Stimulated activated naive CD8-positive, alpha-beta T cell treated with anti-CD3 and anti-CD28 coated beads, Interleukin-15, Interleukin-2, amounts not matched to agents 100 ng/mL and 50 ng/mL, for 24 hours (primary cell): ENCODE measurements at regions not wholly inside any gene's neighbourhood (a gene's known extent, or its start where the extent isn't known, plus 50 kb on each side); places are given as distances from the start of the nearest gene placed in this dataset.
A peak's percentile ranks its signal among the peaks of the same experiment; 100 is the strongest.

Source experiments
- H3K27ac Mint-ChIP-seq: one replicate; pipeline ENCODE4 v1.8.0; 2021; ENCODE audit warnings: mild to moderate bottlenecking, mixed read lengths
- H3K27me3 Mint-ChIP-seq: one replicate; pipeline ENCODE4 v1.8.0; 2021; ENCODE audit warnings: mixed read lengths
- H3K36me3 Mint-ChIP-seq: one replicate; pipeline ENCODE4 v1.8.0; 2021; ENCODE audit warnings: low read depth, mixed read lengths
- H3K4me1 Mint-ChIP-seq: one replicate; pipeline ENCODE4 v1.8.0; 2021; ENCODE audit warnings: low read depth, mixed read lengths
- H3K4me3 Mint-ChIP-seq: one replicate; pipeline ENCODE4 v1.8.0; 2021; ENCODE audit warnings: mild to moderate bottlenecking, mixed read lengths
- H3K9me3 Mint-ChIP-seq: one replicate; pipeline ENCODE4 v1.8.0; 2021; ENCODE audit warnings: mixed read lengths

DNA sequence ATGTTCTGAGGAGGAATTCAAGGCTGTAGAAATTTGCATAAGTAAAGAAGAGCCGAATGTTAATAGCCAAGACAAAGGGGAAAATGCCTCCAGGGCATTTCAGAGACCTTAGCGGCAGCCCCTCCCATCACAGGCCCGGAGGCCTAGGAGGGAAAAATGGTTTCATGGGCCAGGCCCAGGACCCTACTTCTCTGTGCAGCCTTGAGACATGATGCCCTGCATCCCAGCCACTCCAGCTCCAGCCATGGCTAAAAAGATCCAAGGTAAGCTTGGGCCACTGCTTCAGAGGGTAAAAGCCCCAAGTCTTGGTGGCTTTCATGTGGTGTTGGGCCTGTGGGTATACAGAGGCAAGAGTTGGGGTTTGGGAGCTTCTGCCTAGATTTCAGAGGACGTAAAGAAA lies 225.7 kb downstream of the ARHGAP12 start:
- Mint-ChIP-seq H3K4me3 (no peak overlapping the region), H3K4me1 (peaks cover 35% of the 10 kb centered on the region), H3K27me3 (no peaks in the 10 kb centered on the region), H3K27ac (no peak overlapping the region), H3K9me3 (no peaks in the 10 kb centered on the region), H3K36me3 (peaks cover 5% of the 10 kb centered on the region)

- Mint-ChIP-seq H3K27ac (no peak overlapping the region), H3K9me3 (no peaks in the 10 kb centered on the region), H3K4me1 (peaks cover 25% of the 10 kb centered on the region), H3K4me3 (no peak overlapping the region), H3K27me3 (no peaks in the 10 kb centered on the region), H3K36me3 (peaks cover 5% of the 10 kb centered on the region)
Observed at GRCh38 chr10:31702005-31702404, 226.6 kb downstream of the ARHGAP12 start.

- Mint-ChIP-seq H3K4me1 (peaks cover 21% of the 10 kb centered on the region), H3K27me3 (no peaks in the 10 kb centered on the region)
Observed at GRCh38 chr10:31701546-31701945, 227.1 kb downstream of the ARHGAP12 start.

GRCh38 chr10:31700181-31700611 lies 228.4 kb downstream of the ARHGAP12 start:
- peaks cover 5% of the 10 kb centered on the region for H3K36me3 Mint-ChIP-seq
- H3K9me3 Mint-ChIP-seq, result no peaks in the 10 kb centered on the region
- no peaks in the 10 kb centered on the region for H3K27me3 Mint-ChIP-seq
- H3K27ac Mint-ChIP-seq, result peak overlapping the region; percentile 34
- H3K4me1 Mint-ChIP-seq, result peaks cover 15% of the 10 kb centered on the region
- H3K4me3 Mint-ChIP-seq, result no peak overlapping the region

More at GRCh38 chr10:31701546-31701945, 227.1 kb downstream of the ARHGAP12 start:
- H3K27ac Mint-ChIP-seq, result no peak overlapping the region
- H3K4me3 Mint-ChIP-seq, result no peak overlapping the region
- H3K9me3 Mint-ChIP-seq, result no peaks in the 10 kb centered on the region
- H3K36me3 Mint-ChIP-seq, result peaks cover 5% of the 10 kb centered on the region

- Mint-ChIP-seq H3K4me3 (no peak overlapping the region), H3K36me3 (peaks cover 5% of the 10 kb centered on the region), H3K9me3 (no peaks in the 10 kb centered on the region), H3K4me1 (peaks cover 15% of the 10 kb centered on the region), H3K27ac (no peak overlapping the region), H3K27me3 (no peaks in the 10 kb centered on the region)
Observed at GRCh38 chr10:31698181-31698830, 230.3 kb downstream of the ARHGAP12 start.

DNA sequence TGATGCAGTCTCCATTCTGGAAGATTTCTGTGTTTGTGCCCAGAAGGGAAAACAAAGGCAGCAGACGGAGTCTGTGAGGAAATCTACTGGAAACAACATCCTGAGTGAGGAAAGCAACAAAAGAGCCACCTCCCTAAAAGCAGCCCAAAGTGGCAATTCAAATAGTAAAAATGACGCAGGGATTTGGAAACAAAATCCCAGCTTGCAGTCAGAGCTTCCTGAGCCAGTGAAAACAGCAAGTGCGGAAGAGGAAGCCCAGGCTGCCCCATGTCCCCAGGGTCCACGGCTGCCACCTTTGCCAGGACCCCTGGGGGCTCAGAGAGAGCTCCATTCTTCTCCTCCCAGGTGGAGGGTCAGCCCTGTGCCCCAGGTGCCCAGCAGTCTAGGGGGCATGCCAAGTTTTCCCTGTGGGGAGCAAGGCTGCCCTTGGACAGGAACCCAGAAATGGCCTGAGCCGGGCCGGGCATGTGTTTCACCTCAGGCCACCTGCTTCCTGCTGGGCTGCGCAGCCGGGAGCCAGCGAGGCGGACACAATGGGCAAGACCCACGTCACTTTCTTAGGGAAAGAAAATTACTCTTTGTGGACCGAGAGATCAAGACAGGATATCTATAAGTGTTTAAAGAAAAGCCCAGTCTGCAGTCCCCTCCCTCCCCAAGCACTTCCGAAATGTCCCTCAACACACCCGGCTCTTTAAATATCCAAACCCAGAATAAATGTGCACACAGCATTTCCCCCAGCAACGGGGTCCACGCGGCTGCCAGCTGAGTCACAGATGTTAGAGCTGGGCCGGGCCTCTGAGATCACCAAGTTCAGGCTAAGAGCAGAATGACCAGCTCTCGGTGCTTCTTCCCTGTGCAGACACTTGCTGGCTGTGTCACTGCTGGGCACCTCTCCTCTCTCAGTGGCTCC lies 231.1 kb downstream of the ARHGAP12 start:
- no peaks in the 10 kb centered on the region for H3K27me3 Mint-ChIP-seq
- no peaks in the 10 kb centered on the region for H3K9me3 Mint-ChIP-seq
- H3K27ac Mint-ChIP-seq, result no peak overlapping the region
- H3K36me3 Mint-ChIP-seq, result peaks cover 4% of the 10 kb centered on the region
- H3K4me1 Mint-ChIP-seq, result peaks cover 14% of the 10 kb centered on the region
- H3K4me3 Mint-ChIP-seq, result no peak overlapping the region

GRCh38 chr10:31694929-31695837 lies 233.4 kb downstream of the ARHGAP12 start:
- no peaks in the 10 kb centered on the region for H3K36me3 Mint-ChIP-seq
- peaks cover 2% of the 10 kb centered on the region for H3K4me1 Mint-ChIP-seq
- no peaks in the 10 kb centered on the region for H3K27me3 Mint-ChIP-seq
- no peak overlapping the region for H3K4me3 Mint-ChIP-seq
- H3K27ac Mint-ChIP-seq, result no peak overlapping the region
- H3K9me3 Mint-ChIP-seq, result peaks cover 5% of the 10 kb centered on the region

DNA sequence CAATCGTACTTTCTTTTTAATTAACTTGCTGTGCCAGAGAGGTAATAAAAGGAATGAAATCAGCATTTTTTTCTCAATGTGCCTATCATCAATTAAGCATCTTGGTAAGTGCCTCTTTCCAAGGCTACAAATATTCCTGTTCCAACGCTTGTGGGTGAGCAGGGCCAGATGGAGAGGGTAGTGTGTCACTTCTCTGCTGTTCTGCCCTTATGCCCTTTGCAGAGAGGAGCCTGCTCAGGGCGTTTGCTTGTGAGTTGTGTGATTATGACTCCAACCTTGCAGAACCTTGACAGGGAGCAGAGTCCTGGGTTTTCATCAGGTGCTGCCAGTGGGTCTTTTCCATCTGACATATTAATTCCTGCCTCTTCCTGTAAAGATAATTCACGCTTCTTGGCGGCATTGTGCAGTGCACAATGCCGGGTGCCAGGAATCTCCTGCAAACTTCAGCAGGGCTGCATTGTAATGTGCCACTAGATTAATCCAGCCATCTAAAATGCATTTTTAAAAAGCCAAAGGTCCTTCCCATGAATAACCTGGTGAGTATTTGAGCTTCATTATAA lies 234.4 kb downstream of the ARHGAP12 start:
- no peaks in the 10 kb centered on the region for H3K4me1 Mint-ChIP-seq
- peaks cover 12% of the 10 kb centered on the region for H3K9me3 Mint-ChIP-seq
- H3K27ac Mint-ChIP-seq, result no peak overlapping the region
- H3K36me3 Mint-ChIP-seq, result no peaks in the 10 kb centered on the region
- H3K27me3 Mint-ChIP-seq, result no peaks in the 10 kb centered on the region
- H3K4me3 Mint-ChIP-seq, result no peak overlapping the region

DNA sequence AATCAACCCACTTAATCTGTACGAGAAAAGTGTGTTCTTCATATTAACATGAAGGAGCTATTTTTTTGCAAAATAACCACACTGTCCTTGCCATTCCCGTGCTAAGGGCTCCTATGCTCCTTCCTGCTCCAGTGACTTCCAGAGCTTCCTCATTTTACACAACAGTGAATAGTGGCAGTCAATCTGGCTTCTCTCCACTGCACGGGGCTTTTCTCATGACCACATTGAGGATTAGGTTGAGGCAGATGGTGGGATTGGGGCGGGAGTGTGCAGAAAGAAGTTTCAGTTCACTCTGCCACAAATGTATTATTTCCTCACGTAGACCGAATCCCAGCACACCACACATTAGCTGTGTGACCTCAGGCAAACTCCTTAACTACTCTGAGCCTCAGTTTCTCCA lies 235.1 kb downstream of the ARHGAP12 start:
- Mint-ChIP-seq H3K4me1 (no peaks in the 10 kb centered on the region), H3K36me3 (no peaks in the 10 kb centered on the region), H3K27ac (no peak overlapping the region), H3K4me3 (no peak overlapping the region), H3K9me3 (peaks cover 17% of the 10 kb centered on the region), H3K27me3 (no peaks in the 10 kb centered on the region)

GRCh38 chr10:31689233-31689632 lies 239.4 kb downstream of the ARHGAP12 start:
- no peaks in the 10 kb centered on the region for H3K36me3 Mint-ChIP-seq
- H3K9me3 Mint-ChIP-seq, result peaks cover 33% of the 10 kb centered on the region
- H3K4me1 Mint-ChIP-seq, result no peaks in the 10 kb centered on the region
- H3K27me3 Mint-ChIP-seq, result no peaks in the 10 kb centered on the region
- no peak overlapping the region for H3K4me3 Mint-ChIP-seq
- H3K27ac Mint-ChIP-seq, result no peak overlapping the region

DNA sequence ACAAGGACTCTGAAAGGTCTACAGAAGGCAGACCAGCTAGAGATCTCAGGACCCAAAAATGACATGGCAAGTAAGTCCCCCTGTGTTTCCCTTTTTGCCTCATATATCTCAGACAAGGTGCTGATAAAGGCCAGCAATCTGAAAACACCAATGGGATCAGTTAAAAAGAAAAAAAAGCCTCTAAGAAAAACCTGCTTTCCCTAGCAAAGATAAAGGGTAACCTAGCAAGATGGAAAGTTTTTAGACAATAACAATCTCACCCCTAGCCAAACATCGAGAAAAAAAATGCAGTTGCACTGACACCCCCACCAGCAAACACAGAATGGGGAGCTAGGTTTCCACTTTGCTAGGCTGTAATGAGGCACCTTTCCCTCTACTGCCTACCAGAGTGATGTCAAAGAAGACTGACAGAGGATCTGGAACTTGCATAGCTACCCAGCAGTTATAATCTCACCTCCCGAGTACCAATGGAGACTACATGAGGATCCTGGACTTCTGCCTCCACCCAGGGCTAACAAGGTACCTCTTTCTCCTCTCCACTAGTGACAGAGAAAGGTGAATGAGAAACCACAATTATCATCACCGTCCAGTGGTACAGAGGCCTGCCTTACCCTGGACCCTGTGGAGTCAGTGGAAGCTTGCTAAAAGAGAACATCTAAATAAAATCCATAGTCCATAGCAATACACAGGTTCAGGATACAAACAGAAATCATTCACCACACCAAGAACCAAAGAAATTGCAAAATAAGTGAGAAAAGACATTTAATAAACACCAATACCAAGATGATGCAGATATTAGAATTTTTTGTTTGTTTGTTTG lies 240.8 kb downstream of the ARHGAP12 start:
- no peaks in the 10 kb centered on the region for H3K36me3 Mint-ChIP-seq
- no peak overlapping the region for H3K27ac Mint-ChIP-seq
- H3K4me1 Mint-ChIP-seq, result no peaks in the 10 kb centered on the region
- no peak overlapping the region for H3K4me3 Mint-ChIP-seq
- no peaks in the 10 kb centered on the region for H3K27me3 Mint-ChIP-seq
- H3K9me3 Mint-ChIP-seq, result peaks cover 38% of the 10 kb centered on the region

- H3K27ac Mint-ChIP-seq, result no peak overlapping the region
Observed at GRCh38 chr10:31686599-31686998, 242.0 kb downstream of the ARHGAP12 start.

DNA sequence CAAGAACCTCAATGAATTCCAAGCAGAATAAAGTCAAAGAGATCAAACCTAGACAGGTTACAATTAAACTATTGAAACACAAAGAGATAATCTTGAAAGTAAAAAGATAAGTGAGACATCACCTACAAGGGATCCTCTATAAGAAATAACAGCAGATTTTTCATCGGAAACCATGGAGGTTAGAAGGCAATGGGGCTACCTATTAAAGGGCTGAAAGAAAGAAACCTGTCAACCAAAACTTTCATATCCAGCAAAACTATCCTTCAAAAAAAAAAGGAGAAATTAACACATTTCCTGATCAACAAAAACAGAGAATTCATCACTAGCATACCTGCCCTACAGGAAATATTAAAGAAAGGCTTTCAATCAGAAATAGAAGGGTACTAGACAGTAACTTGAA lies 244.9 kb downstream of the ARHGAP12 start:
- Mint-ChIP-seq H3K4me1 (no peaks in the 10 kb centered on the region), H3K27ac (no peak overlapping the region), H3K4me3 (no peak overlapping the region), H3K9me3 (peaks cover 37% of the 10 kb centered on the region), H3K36me3 (no peaks in the 10 kb centered on the region), H3K27me3 (peaks cover 3% of the 10 kb centered on the region)

More at GRCh38 chr10:31686599-31686998, 242.0 kb downstream of the ARHGAP12 start:
- no peaks in the 10 kb centered on the region for H3K27me3 Mint-ChIP-seq
- H3K36me3 Mint-ChIP-seq, result no peaks in the 10 kb centered on the region
- peaks cover 51% of the 10 kb centered on the region for H3K9me3 Mint-ChIP-seq
- no peak overlapping the region for H3K4me3 Mint-ChIP-seq
- H3K4me1 Mint-ChIP-seq, result no peaks in the 10 kb centered on the region

DNA sequence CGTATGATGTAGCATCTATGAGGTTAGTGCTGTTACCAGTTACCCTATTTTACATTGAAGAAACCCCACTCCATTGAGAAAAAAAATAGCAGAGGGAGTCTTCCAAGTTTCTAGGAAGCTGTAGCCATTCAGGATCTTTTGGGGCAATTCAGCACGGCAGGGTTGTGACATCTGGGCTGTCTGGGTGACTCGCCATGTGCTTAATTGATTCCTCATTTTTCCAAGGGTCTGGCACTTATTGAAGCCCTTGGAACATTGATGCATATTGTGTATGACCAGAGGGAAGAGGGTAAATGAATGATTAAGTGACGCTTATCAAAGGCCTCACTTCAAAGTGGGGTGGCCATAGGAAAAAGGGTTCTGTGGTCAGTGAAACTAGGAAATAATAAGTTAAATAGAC lies 248.7 kb downstream of the ARHGAP12 start:
- H3K4me3 Mint-ChIP-seq, result no peak overlapping the region
- peaks cover 3% of the 10 kb centered on the region for H3K27me3 Mint-ChIP-seq
- H3K27ac Mint-ChIP-seq, result no peak overlapping the region
- H3K4me1 Mint-ChIP-seq, result no peaks in the 10 kb centered on the region
- no peaks in the 10 kb centered on the region for H3K36me3 Mint-ChIP-seq
- H3K9me3 Mint-ChIP-seq, result peaks cover 26% of the 10 kb centered on the region
